ENCODE measurements at regions not wholly inside any gene's neighbourhood (a gene's known extent, or its start where the extent isn't known, plus 50 kb on each side); places are given as distances from the start of the nearest gene placed in this dataset.

- Histone ChIP-seq H4K91ac (replicated peaks; ENCODE audit: insufficient read length, low read length) (no peak overlapping the region), H2BK12ac (ENCODE audit: low read depth, low read length) (no peak overlapping the region), H3K79me2 (ENCODE audit: control insufficient read depth in 1 of 2, insufficient read depth in 2 of 2, low read length in 2 of 2) (no peaks in the 10 kb centered on the region), H3K4me2 (ENCODE audit: insufficient read depth in 1 of 2, low read depth in 2 of 2, low read length in 2 of 2) (no peak overlapping the region), H3K18ac (ENCODE audit: extremely low read depth, low read length) (no peak overlapping the region), H3K56ac (replicated peaks; ENCODE audit: insufficient read length, low read depth, low read length) (no peak overlapping the region), H3K23me2 (ENCODE audit: low read depth, low read length) (no peaks in the 10 kb centered on the region; the same call in 1 of the 2 replicates), H2BK15ac (ENCODE audit: low read length) (no peak overlapping the region), H3K4me1 (replicated peaks in 1 of 4; ENCODE audit: control insufficient read depth in 3 of 4, insufficient read depth in 4 of 4, low read length in 3 of 4) (no peaks in the 10 kb centered on the region), H3K4me3 (ENCODE audit: extremely low read depth in 1 of 4, insufficient read depth in 2 of 4, low read depth in 3 of 4, low read length in 4 of 4) (no peak overlapping the region), H2AK5ac (ENCODE audit: low read depth, low read length) (no peak overlapping the region), H2BK20ac (ENCODE audit: low read length) (no peak overlapping the region), H4K20me1 (replicated peaks in 1 of 2; ENCODE audit: control insufficient read depth in 1 of 2, insufficient read depth in 2 of 2, low read length in 2 of 2) (no peaks in the 10 kb centered on the region), H2AFZ (ENCODE audit: low read length) (no peak overlapping the region), H3K36me3 (ENCODE audit: control insufficient read depth in 2 of 4, insufficient read depth in 4 of 4, low read length in 3 of 4) (no peaks in the 10 kb centered on the region), H4K5ac (ENCODE audit: insufficient read length, low read depth, low read length) (no peak overlapping the region), H4K8ac (ENCODE audit: extremely low read depth, insufficient read depth, low read length) (no peak overlapping the region), H2BK5ac (ENCODE audit: low read depth, low read length) (no peak overlapping the region), H3K9ac (replicated peaks in 1 of 4; ENCODE audit: extremely low read depth in 1 of 4, low read depth in 3 of 4, low read length in 3 of 4) (no peak overlapping the region), H3K27ac (ENCODE audit: low read depth, low read length) (no peak overlapping the region), H3K27me3 (replicated peaks in 1 of 4; ENCODE audit: control insufficient read depth in 3 of 4, extremely low read depth in 1 of 4, insufficient read depth in 3 of 4, low read length in 3 of 4) (no peaks in the 10 kb centered on the region; a peak in 1 of 7 replicates), H3K14ac (ENCODE audit: insufficient read length) (no peak overlapping the region), H3K79me1 (ENCODE audit: low read depth, low read length) (no peaks in the 10 kb centered on the region), H3K9me3 (ENCODE audit: insufficient read depth in 2 of 2, low read depth in 1 of 2, low read length in 1 of 2) (no peaks in the 10 kb centered on the region), H2BK120ac (replicated peaks; ENCODE audit: low read depth, low read length) (no peak overlapping the region), H3K4ac (replicated peaks; ENCODE audit: insufficient read length, low read depth, low read length) (no peak overlapping the region), H3K23ac (ENCODE audit: insufficient read length) (no peak overlapping the region)
- 82% methylated on average over 3 of the region's 3 CpGs; no CpG with 5 or more reads in 1 of the 2 experiments for WGBS, 2 experiments (ENCODE audit: extremely low coverage in 1 of 2, insufficient coverage in 1 of 2, insufficient read length in 1 of 2, insufficient replicate concordance in 2 of 2, low coverage in 1 of 2, low lambda C conversion rate in 2 of 2, missing lambda C conversion rate in 1 of 2)
- FAIRE-seq (no peak), DNase-seq (ENCODE audit: low read depth in 1 of 2, low spot score in 2 of 2) (no peak)
- CTCF ChIA-PET (ENCODE audit: partially characterized antibody): no interaction called here
- POLR2A ChIA-PET (ENCODE audit: partially characterized antibody): no interaction called here
- TF ChIP-seq SP2 (IDR thresholded peaks at IDR 0.05; ENCODE audit: low read length) (no peak), GTF2F1 (IDR thresholded peaks at IDR 0.05; ENCODE audit: borderline replicate concordance, low read depth, low read length) (no peak), PHF8 (conservative IDR thresholded peaks at IDR 0.05; ENCODE audit: low read depth, low read length) (no peak), POU5F1 (IDR thresholded peaks at IDR 0.05; ENCODE audit: low read depth, low read length) (no peak), KDM4A (IDR thresholded peaks at IDR 0.05; ENCODE audit: low read depth, low read length, severe bottlenecking) (no peak), CHD2 (IDR thresholded peaks at IDR 0.05; ENCODE audit: low read length) (no peak), SIX5 (IDR thresholded peaks at IDR 0.05; ENCODE audit: low read depth, low read length) (no peak), ZNF274 (IDR thresholded peaks at IDR 0.05; ENCODE audit: borderline replicate concordance, extremely low read depth, low read length) (no peak), EZH2 (IDR thresholded peaks at IDR 0.05; ENCODE audit: low read depth, low read length, severe bottlenecking) (no peak), CHD1 (IDR thresholded peaks at IDR 0.05; ENCODE audit: low read depth, low read length) (no peak), POLR2A (IDR thresholded peaks at IDR 0.05; ENCODE audit: control extremely low read depth in 1 of 2, low read depth in 2 of 2, low read length in 2 of 2) (no peak), SIRT6 (IDR thresholded peaks at IDR 0.05; ENCODE audit: low read length) (no peak)
Measured at GRCh38 chr11:27830206-27830605, 130.0 kb upstream of the BDNF start.
